Left hindlimb (tissue), 1 donor: ENCODE measurements at regions not wholly inside any gene's neighbourhood (a gene's known extent, or its start where the extent isn't known, plus 50 kb on each side); places are given as distances from the start of the nearest gene placed in this dataset.

Experiments
- DNase-seq: peaks from one replicate; pipeline ENCODE4 v3.0.0-alpha.2; 2018

- DNase-seq = no peak
These were observed 63.5 kb upstream of the ROR1 start for GRCh38 chr1:63710308-63710707.

- DNase-seq = no peak
These were observed 62.9 kb upstream of the ROR1 start for GRCh38 chr1:63710761-63711380.

- no peak for DNase-seq
These were observed 60.8 kb upstream of the ROR1 start for GRCh38 chr1:63713041-63713440.

GRCh38 chr1:63713627-63714481 lies 60.0 kb upstream of the ROR1 start:
- DNase-seq = peak; percentile 48

- no peak for DNase-seq
These were observed 59.4 kb upstream of the ROR1 start for GRCh38 chr1:63714482-63714760.

GRCh38 chr1:63717511-63718065 lies 56.2 kb upstream of the ROR1 start:
- DNase-seq = no peak

- DNase-seq = no peak
These were observed 55.3 kb upstream of the ROR1 start for GRCh38 chr1:63718541-63718970.

GRCh38 chr1:63721531-63722189 lies 52.2 kb upstream of the ROR1 start:
- DNase-seq = no peak

- DNase-seq = no peak
These were observed 50.2 kb upstream of the ROR1 start for GRCh38 chr1:63723602-63724001.
